ENCODE measurements at regions not wholly inside any gene's neighbourhood (a gene's known extent, or its start where the extent isn't known, plus 50 kb on each side); places are given as distances from the start of the nearest gene placed in this dataset.

DNA sequence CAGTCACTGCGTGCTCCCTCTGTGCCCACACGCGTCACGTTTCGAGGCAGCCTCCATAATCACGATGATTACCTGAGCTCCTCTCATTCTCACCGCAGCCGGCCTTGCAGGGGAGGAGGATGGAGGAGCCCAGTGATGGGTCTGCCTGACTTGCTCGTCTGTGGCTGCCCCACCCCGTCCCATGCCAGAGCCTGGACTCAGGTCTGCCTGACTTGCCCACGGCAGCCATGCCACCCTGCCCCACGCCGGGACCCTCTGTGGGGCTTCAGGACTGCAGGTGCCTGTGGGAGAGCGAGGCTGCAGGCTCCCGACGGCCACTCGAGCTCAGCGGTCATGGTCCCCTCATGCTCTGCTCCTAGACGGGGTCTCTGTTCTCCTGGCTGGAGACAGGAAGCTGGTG is 1025.1 kb downstream of the BRD1 start:
- Histone ChIP-seq H3K4me3 (ENCODE audit: low read depth, low read length) (no peak overlapping the region), H3K36me3 (ENCODE audit: control insufficient read depth, insufficient read depth, low read length) (no peaks in the 10 kb centered on the region), H3K4me1 (ENCODE audit: control insufficient read depth, insufficient read depth, low read length, poor library complexity, severe bottlenecking) (no peaks in the 10 kb centered on the region), H3K27ac (ENCODE audit: insufficient read depth, low read length, poor library complexity, severe bottlenecking) (no peak overlapping the region), H3K27me3 (ENCODE audit: control insufficient read depth, insufficient read depth, low read length) (no peaks in the 10 kb centered on the region), H3K9me3 (ENCODE audit: control insufficient read depth in 2 of 2, low read length in 2 of 2) (no peaks in the 10 kb centered on the region)
- no peak for DNase-seq
- ATAC-seq (ENCODE audit: low read depth in 2 of 2): no peak
- H3K4me1 Mint-ChIP-seq: no peaks in the 10 kb centered on the region
- H3K4me3 Mint-ChIP-seq: no peak overlapping the region
- H3K27me3 Mint-ChIP-seq: no peaks in the 10 kb centered on the region
- no peak overlapping the region for H3K27ac Mint-ChIP-seq
- no peaks in the 10 kb centered on the region for H3K9me3 Mint-ChIP-seq
- H3K36me3 Mint-ChIP-seq: no peaks in the 10 kb centered on the region

DNA sequence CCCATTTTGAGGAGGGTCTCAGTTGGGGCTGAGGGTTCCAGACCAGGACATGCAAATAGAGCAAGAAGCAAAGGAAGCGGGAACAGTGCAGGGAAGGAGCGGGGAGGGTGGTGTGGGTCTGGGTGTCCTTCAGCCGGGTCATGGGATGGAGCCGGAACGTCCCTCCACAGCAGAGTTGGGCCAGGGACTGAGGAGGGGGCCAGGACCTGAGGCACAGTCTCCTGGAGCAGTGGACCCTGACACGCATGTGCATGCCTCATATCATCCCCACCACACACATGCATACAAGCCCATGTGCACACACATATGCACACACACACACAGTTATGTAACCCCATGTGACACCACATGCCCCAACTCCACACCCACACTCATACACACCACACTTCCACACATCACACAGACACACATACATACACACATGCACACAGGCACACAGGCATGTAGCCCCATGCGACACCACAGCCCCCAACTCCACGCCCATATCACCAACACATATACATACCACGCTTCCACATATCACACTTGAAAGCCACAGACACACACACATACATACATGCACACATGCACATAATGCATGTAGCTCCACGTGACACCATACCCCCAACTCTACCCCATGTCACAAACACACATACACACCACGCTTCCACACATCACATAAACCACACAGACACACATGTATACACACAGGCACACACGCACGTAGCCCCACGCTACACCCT is 1026.6 kb downstream of the BRD1 start:
- H3K4me1 Mint-ChIP-seq: no peaks in the 10 kb centered on the region
- Histone ChIP-seq H3K4me3 (ENCODE audit: low read depth, low read length) (no peak overlapping the region), H3K9me3 (ENCODE audit: control insufficient read depth in 2 of 2, low read length in 2 of 2) (no peaks in the 10 kb centered on the region), H3K27me3 (ENCODE audit: control insufficient read depth, insufficient read depth, low read length) (no peaks in the 10 kb centered on the region), H3K27ac (ENCODE audit: insufficient read depth, low read length, poor library complexity, severe bottlenecking) (no peak overlapping the region), H3K4me1 (ENCODE audit: control insufficient read depth, insufficient read depth, low read length, poor library complexity, severe bottlenecking) (no peaks in the 10 kb centered on the region), H3K36me3 (ENCODE audit: control insufficient read depth, insufficient read depth, low read length) (no peaks in the 10 kb centered on the region)
- no peaks in the 10 kb centered on the region for H3K27me3 Mint-ChIP-seq
- DNase-seq (no peak), ATAC-seq (ENCODE audit: low read depth in 2 of 2) (no peak)
- no peaks in the 10 kb centered on the region for H3K9me3 Mint-ChIP-seq
- H3K36me3 Mint-ChIP-seq: no peaks in the 10 kb centered on the region
- H3K27ac Mint-ChIP-seq: no peak overlapping the region
- H3K4me3 Mint-ChIP-seq: no peak overlapping the region

DNA sequence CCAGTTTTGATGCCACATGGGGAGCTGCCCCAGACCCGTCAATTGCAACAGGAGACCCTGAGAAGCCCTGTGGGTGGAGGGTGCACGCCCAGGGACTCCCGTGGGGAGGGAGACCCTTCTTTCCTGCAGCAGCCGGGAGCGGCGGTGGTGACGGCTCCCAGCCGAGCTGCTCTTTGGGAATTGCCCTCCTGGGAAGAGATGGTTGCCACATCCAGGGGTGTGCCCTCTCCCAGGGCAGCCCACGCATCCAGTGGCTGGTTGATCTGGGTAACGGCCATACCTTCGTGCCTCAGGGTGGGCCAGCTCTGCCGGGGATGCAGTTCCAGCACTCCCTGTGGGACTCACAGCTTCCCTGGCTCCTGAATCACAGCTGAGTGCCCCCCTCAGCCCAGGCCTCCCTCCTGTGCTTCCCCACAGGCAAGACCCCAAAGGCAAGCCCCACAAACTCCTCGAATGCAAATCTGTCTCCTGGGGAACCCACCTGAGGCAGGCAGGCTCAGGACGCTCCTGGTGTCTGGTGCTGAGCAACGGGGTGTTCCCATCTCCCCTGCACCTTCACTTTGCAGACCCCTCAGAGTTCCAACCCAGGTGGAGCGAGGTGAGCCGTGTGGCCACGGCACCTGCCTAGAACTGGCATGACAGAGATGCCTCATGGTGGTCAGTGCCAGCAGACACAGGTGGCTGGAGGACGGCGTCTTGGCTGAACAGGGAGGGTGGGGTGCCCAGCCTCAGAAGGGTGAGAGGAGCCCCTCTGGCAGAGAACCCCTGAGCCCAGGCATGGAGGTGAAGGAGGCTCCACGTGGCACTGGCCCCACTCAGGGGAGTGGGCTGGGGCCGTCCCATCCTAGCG is 1027.4 kb downstream of the BRD1 start:
- Histone ChIP-seq H3K9me3 (ENCODE audit: control insufficient read depth in 2 of 2, low read length in 2 of 2) (no peaks in the 10 kb centered on the region), H3K4me3 (ENCODE audit: low read depth, low read length) (no peak overlapping the region), H3K36me3 (ENCODE audit: control insufficient read depth, insufficient read depth, low read length) (no peaks in the 10 kb centered on the region), H3K27me3 (ENCODE audit: control insufficient read depth, insufficient read depth, low read length) (no peaks in the 10 kb centered on the region), H3K4me1 (ENCODE audit: control insufficient read depth, insufficient read depth, low read length, poor library complexity, severe bottlenecking) (no peaks in the 10 kb centered on the region), H3K27ac (ENCODE audit: insufficient read depth, low read length, poor library complexity, severe bottlenecking) (no peak overlapping the region)
- Mint-ChIP-seq H3K4me3 (no peak overlapping the region), H3K9me3 (no peaks in the 10 kb centered on the region), H3K27ac (no peak overlapping the region), H3K4me1 (no peaks in the 10 kb centered on the region), H3K36me3 (no peaks in the 10 kb centered on the region), H3K27me3 (no peaks in the 10 kb centered on the region)
- DNase-seq: no peak
- no peak for ATAC-seq (ENCODE audit: low read depth in 2 of 2)

DNA sequence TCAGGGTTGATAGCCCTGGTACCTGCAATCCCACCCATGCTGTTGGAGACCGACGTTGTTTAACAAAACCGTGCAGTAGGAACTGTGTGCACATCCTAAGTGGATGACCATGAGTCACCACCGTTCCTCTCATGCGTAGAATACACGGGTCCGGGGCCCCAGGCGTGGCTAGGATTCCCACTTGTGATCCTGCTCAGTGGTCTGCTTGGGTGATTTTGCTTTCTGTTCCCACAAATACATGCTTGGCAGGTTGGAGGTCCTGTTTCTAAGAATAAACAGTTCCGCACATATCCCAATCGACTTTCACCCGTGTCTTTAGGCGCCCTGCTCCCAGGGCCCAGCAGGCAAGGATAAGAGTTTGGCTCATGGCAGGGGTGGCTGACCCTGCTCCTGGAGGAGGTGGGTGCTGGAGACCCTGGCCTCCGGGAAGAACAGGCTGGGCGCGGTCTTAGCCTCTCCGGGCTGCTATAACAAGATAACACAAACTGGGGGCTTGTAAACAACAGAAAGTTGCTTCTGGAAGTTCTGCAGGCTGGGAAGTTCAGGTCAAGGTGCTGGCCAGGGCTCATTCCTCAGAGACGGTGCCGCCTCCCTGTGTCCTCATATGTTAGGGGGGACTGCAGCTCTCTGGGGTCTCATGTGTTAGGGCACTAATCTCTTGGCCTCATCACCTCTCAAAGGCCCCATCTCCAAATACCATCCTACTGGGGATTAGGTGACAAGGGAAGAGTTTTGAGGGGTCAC is 1028.3 kb downstream of the BRD1 start:
- no peak overlapping the region for H3K4me3 ChIP-seq (ENCODE audit: low read depth, low read length)
- no peaks in the 10 kb centered on the region for H3K36me3 ChIP-seq (ENCODE audit: control insufficient read depth, insufficient read depth, low read length)
- ATAC-seq (ENCODE audit: low read depth in 2 of 2) (no peak), DNase-seq (no peak)
- no peaks in the 10 kb centered on the region for H3K4me1 ChIP-seq (ENCODE audit: control insufficient read depth, insufficient read depth, low read length, poor library complexity, severe bottlenecking)
- no peaks in the 10 kb centered on the region for H3K36me3 Mint-ChIP-seq
- H3K9me3 Mint-ChIP-seq: peaks cover 0 to under 1% (median 0%) of the 10 kb centered on the region in 7 donors
- H3K4me1 Mint-ChIP-seq: no peaks in the 10 kb centered on the region
- H3K27me3 Mint-ChIP-seq: no peaks in the 10 kb centered on the region
- H3K27ac ChIP-seq (ENCODE audit: insufficient read depth, low read length, poor library complexity, severe bottlenecking): no peak overlapping the region
- H3K27ac Mint-ChIP-seq: no peak overlapping the region
- H3K9me3 ChIP-seq (ENCODE audit: control insufficient read depth in 2 of 2, low read length in 2 of 2): no peaks in the 10 kb centered on the region
- H3K4me3 Mint-ChIP-seq: no peak overlapping the region
- H3K27me3 ChIP-seq (ENCODE audit: control insufficient read depth, insufficient read depth, low read length): no peaks in the 10 kb centered on the region

DNA sequence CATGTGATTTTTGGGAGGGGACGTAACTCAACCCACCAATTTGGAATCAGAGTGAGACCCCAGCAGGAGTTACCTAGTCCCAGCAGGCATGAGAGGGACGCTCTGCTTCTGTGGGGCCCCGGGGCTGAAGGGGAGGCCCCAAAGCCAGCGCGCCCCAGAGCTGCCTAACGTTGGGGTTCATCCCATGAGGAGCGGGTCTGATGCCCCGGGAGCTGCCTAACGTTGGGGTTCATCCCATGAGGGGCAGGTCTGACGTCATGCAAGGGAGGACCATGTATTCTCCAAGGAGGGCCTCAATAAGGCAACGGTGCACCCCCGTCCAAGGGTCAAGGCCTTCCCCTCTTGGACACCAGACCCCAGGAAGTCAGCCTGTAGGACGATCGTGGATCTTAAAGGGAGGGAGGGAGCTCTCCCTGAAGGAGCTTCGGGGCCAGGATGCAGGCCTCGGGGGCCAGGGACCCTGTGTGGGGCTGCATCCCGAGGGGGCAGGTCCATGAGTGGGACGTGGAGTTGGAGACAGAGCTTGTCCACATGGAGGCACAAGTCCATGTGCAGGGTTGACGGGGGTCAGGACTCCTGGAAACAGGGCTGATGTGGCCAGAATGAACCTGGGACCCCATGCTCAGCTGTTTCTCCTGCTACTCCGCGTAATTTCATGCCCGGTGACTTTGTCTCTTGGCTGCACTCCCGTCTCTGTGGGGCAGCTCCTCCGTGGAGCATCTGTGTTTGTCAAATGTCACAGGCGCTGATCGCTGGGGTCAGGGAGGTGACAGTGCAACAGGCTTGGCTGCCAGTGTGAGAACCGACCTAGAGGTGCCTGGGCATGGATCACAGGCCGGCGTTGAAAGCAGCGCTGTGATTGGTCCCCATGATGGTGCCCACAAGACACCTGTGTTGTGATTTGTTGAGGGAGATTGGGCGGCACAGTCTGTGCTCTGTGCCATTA is 1029.1 kb downstream of the BRD1 start:
- Histone ChIP-seq H3K4me1 (ENCODE audit: control insufficient read depth, insufficient read depth, low read length, poor library complexity, severe bottlenecking) (no peaks in the 10 kb centered on the region), H3K4me3 (ENCODE audit: low read depth, low read length) (no peak overlapping the region), H3K9me3 (ENCODE audit: control insufficient read depth in 2 of 2, low read length in 2 of 2) (no peaks in the 10 kb centered on the region), H3K27me3 (ENCODE audit: control insufficient read depth, insufficient read depth, low read length) (no peaks in the 10 kb centered on the region), H3K27ac (ENCODE audit: insufficient read depth, low read length, poor library complexity, severe bottlenecking) (no peak overlapping the region), H3K36me3 (ENCODE audit: control insufficient read depth, insufficient read depth, low read length) (no peaks in the 10 kb centered on the region)
- Mint-ChIP-seq H3K27ac (no peak overlapping the region), H3K4me1 (no peaks in the 10 kb centered on the region), H3K27me3 (no peaks in the 10 kb centered on the region), H3K36me3 (no peaks in the 10 kb centered on the region), H3K4me3 (no peak overlapping the region), H3K9me3 (peaks cover 0 to 5% (median 0%) of the 10 kb centered on the region in 7 donors)
- no peak for ATAC-seq (ENCODE audit: low read depth in 2 of 2)
- DNase-seq: no peak

DNA sequence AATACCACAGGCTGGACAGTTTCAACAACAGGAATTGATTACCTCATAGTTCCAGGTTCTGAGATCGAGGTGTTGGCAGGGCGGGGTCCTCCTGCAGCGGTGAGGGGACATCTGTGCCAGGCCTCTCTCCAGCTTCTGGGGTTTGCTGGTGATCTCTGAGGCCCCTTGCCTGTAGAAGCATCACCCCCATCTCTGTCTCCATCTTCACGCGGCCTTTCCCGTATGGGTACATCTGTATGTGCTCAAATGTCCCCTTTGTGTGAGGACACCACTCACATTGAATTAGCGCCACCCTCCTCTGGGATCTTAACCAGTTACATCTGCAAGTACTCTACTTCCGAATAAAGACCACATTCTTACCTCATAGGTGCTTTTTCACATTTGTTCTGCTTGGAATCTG is 1029.9 kb downstream of the BRD1 start:
- Mint-ChIP-seq H3K4me1 (no peaks in the 10 kb centered on the region), H3K36me3 (no peaks in the 10 kb centered on the region), H3K9me3 (peaks cover 0 to 5% (median 0%) of the 10 kb centered on the region in 7 donors), H3K4me3 (no peak overlapping the region), H3K27me3 (no peaks in the 10 kb centered on the region), H3K27ac (no peak overlapping the region)
- H3K36me3 ChIP-seq (ENCODE audit: control insufficient read depth, insufficient read depth, low read length): no peaks in the 10 kb centered on the region
- no peaks in the 10 kb centered on the region for H3K9me3 ChIP-seq (ENCODE audit: control insufficient read depth in 2 of 2, low read length in 2 of 2)
- H3K27me3 ChIP-seq (ENCODE audit: control insufficient read depth, insufficient read depth, low read length): no peaks in the 10 kb centered on the region
- DNase-seq: no peak
- no peak for ATAC-seq (ENCODE audit: low read depth in 2 of 2)
- H3K4me3 ChIP-seq (ENCODE audit: low read depth, low read length): no peak overlapping the region
- no peak overlapping the region for H3K27ac ChIP-seq (ENCODE audit: insufficient read depth, low read length, poor library complexity, severe bottlenecking)
- H3K4me1 ChIP-seq (ENCODE audit: control insufficient read depth, insufficient read depth, low read length, poor library complexity, severe bottlenecking): no peaks in the 10 kb centered on the region

DNA sequence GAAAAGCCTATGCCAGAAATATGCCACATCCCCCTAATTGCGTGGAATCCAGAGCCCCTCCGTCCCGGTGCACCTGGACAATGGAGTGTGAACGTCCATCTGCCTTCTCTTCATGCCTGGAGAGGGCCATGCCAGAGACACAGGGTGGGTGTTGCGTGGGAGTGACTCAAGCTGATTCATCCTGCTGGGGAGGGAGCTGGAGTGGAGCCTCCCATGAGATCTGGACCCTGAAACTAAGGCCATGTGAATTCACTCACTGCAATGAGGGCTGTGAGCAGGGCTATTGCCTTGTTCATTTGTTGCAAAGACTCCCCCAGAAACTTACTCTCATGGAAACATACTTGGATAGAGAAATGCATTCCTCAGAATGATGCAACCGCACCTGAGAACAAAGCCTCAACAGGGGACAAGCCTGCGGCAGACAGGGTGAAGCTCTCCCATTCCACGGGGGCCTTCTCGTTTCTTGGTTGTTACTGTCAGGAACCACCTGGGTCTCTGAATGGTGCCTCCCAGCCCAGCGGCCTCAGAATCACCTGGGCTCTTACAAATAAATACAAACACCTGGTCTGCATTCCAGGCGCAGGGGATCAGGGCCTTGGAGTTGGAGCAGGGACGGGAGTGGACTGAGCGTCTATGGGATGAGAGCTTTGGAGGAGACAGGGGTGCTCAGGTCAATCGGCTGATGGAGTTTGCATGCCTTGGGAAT is 1031.2 kb downstream of the BRD1 start:
- no peak overlapping the region for H3K4me3 ChIP-seq (ENCODE audit: low read depth, low read length)
- no peaks in the 10 kb centered on the region for H3K36me3 ChIP-seq (ENCODE audit: control insufficient read depth, insufficient read depth, low read length)
- no peaks in the 10 kb centered on the region for H3K4me1 Mint-ChIP-seq
- ATAC-seq (ENCODE audit: low read depth in 2 of 2) (no peak), DNase-seq (no peak)
- no peaks in the 10 kb centered on the region for H3K27me3 Mint-ChIP-seq
- no peak overlapping the region for H3K27ac ChIP-seq (ENCODE audit: insufficient read depth, low read length, poor library complexity, severe bottlenecking)
- no peaks in the 10 kb centered on the region for H3K36me3 Mint-ChIP-seq
- no peak overlapping the region for H3K4me3 Mint-ChIP-seq
- no peak overlapping the region for H3K27ac Mint-ChIP-seq
- H3K9me3 ChIP-seq (ENCODE audit: control insufficient read depth in 2 of 2, low read length in 2 of 2): no peaks in the 10 kb centered on the region
- no peaks in the 10 kb centered on the region for H3K4me1 ChIP-seq (ENCODE audit: control insufficient read depth, insufficient read depth, low read length, poor library complexity, severe bottlenecking)
- H3K9me3 Mint-ChIP-seq: peaks cover 0 to 5% (median 0%) of the 10 kb centered on the region in 7 donors
- H3K27me3 ChIP-seq (ENCODE audit: control insufficient read depth, insufficient read depth, low read length): no peaks in the 10 kb centered on the region
